ENCODE measurements at regions not wholly inside any gene's neighbourhood (a gene's known extent, or its start where the extent isn't known, plus 50 kb on each side); places are given as distances from the start of the nearest gene placed in this dataset.

DNA sequence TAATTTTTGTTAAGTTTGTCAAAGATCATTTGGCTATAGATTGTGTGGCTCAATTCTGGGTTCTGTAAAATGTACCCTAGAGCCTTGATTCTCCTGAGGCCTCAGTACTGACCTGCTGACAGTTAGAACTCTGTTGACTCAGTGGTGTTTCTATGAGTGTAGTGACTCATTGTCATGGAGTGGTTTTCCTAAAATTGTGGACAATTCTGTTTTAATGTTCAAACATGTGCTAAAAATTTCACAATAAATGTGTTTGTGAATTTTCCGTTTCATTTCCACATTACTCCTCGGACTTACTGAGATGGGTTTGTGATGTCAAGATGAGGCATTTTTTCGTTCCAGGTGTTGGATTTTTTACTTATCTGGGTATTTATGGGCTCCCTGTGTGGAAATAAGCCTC lies 695.9 kb downstream of the TMEM121 start:
- TF ChIP-seq, protein P1, sequence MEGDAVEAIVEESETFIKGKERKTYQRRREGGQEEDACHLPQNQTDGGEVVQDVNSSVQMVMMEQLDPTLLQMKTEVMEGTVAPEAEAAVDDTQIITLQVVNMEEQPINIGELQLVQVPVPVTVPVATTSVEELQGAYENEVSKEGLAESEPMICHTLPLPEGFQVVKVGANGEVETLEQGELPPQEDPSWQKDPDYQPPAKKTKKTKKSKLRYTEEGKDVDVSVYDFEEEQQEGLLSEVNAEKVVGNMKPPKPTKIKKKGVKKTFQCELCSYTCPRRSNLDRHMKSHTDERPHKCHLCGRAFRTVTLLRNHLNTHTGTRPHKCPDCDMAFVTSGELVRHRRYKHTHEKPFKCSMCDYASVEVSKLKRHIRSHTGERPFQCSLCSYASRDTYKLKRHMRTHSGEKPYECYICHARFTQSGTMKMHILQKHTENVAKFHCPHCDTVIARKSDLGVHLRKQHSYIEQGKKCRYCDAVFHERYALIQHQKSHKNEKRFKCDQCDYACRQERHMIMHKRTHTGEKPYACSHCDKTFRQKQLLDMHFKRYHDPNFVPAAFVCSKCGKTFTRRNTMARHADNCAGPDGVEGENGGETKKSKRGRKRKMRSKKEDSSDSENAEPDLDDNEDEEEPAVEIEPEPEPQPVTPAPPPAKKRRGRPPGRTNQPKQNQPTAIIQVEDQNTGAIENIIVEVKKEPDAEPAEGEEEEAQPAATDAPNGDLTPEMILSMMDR (IDR thresholded peaks at IDR 0.05; ENCODE audit: low read depth, low read length, missing input control) = no peak
- TF ChIP-seq YY1 (IDR thresholded peaks at IDR 0.05) = no peak
- no peak for TF ChIP-seq GABPA (IDR thresholded peaks at IDR 0.05 in 1 of 2, conservative IDR thresholded peaks at IDR 0.05 in 1 of 2)
- TF ChIP-seq RAD21 (IDR thresholded peaks at IDR 0.05) = no peak
- no peak for TF ChIP-seq EGR1 (IDR thresholded peaks at IDR 0.05; ENCODE audit: low read depth in 2 of 2)
- TF ChIP-seq, protein P2, sequence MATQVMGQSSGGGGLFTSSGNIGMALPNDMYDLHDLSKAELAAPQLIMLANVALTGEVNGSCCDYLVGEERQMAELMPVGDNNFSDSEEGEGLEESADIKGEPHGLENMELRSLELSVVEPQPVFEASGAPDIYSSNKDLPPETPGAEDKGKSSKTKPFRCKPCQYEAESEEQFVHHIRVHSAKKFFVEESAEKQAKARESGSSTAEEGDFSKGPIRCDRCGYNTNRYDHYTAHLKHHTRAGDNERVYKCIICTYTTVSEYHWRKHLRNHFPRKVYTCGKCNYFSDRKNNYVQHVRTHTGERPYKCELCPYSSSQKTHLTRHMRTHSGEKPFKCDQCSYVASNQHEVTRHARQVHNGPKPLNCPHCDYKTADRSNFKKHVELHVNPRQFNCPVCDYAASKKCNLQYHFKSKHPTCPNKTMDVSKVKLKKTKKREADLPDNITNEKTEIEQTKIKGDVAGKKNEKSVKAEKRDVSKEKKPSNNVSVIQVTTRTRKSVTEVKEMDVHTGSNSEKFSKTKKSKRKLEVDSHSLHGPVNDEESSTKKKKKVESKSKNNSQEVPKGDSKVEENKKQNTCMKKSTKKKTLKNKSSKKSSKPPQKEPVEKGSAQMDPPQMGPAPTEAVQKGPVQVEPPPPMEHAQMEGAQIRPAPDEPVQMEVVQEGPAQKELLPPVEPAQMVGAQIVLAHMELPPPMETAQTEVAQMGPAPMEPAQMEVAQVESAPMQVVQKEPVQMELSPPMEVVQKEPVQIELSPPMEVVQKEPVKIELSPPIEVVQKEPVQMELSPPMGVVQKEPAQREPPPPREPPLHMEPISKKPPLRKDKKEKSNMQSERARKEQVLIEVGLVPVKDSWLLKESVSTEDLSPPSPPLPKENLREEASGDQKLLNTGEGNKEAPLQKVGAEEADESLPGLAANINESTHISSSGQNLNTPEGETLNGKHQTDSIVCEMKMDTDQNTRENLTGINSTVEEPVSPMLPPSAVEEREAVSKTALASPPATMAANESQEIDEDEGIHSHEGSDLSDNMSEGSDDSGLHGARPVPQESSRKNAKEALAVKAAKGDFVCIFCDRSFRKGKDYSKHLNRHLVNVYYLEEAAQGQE (IDR thresholded peaks at IDR 0.05) = no peak
